ENCODE measurements at regions not wholly inside any gene's neighbourhood (a gene's known extent, or its start where the extent isn't known, plus 50 kb on each side); places are given as distances from the start of the nearest gene placed in this dataset.

DNA sequence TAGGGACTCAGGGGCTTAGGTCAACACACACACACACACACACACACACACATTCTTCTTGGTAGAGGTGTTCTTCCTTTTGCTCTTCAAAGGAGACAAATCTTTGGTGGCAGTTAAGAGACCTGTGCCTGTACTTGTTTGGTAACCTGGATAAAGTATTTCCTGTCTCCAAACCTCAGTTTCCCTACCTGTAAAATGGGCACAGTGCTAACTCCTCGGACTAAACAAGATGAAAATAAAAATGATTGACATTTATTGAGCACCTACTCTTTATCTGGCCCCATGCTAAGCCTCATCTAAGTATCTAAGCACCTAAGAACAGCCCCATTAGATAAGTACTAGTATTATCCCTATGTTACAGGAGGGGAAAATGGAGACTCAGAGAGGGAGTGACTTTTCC lies 220.8 kb upstream of the MYL2 start:
- Histone ChIP-seq H3K9me3 (peaks cover 0 to under 1% (median 0%) of the 10 kb centered on the region in 4 donors), H3K4me1 (no peaks in the 10 kb centered on the region), H3K27ac (no peak overlapping the region), H3K4me3 (no peak overlapping the region), H3K27me3 (peaks cover 0 to 3% of the 10 kb centered on the region in 2 donors), H3K36me3 (no peaks in the 10 kb centered on the region)
- DNase-seq (ENCODE audit: low spot score in 2 of 2), result no peak
- TF ChIP-seq, protein P1, sequence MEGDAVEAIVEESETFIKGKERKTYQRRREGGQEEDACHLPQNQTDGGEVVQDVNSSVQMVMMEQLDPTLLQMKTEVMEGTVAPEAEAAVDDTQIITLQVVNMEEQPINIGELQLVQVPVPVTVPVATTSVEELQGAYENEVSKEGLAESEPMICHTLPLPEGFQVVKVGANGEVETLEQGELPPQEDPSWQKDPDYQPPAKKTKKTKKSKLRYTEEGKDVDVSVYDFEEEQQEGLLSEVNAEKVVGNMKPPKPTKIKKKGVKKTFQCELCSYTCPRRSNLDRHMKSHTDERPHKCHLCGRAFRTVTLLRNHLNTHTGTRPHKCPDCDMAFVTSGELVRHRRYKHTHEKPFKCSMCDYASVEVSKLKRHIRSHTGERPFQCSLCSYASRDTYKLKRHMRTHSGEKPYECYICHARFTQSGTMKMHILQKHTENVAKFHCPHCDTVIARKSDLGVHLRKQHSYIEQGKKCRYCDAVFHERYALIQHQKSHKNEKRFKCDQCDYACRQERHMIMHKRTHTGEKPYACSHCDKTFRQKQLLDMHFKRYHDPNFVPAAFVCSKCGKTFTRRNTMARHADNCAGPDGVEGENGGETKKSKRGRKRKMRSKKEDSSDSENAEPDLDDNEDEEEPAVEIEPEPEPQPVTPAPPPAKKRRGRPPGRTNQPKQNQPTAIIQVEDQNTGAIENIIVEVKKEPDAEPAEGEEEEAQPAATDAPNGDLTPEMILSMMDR (IDR thresholded peaks at IDR 0.05), result no peak
- TF ChIP-seq EP300 (IDR thresholded peaks at IDR 0.05) (no peak), POLR2A (IDR thresholded peaks at IDR 0.05) (no peak)
- WGBS, 2 donors, result 76 to 77% methylated on average over 1 of the region's 1 CpG

DNA sequence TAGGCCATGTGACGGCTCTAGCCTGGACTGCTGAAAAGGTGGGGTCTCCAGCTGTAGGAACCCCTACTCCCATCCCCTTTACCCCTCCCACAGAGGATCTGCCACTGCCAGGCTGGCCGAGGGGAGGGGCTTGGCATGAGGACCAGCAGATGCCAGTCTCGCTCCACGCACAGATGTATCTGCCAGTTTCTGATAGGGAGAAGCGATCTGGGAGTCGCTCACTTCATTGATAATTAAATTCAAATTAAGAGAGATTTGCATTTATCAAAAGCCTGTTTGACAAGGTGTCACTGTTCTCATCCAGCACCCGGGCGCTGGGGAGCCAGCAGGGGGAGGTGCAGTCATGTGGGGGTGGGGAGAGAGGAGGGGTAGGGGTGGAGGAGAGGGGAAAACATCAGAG lies 217.6 kb upstream of the MYL2 start:
- no peak overlapping the region for H3K27ac ChIP-seq

DNA sequence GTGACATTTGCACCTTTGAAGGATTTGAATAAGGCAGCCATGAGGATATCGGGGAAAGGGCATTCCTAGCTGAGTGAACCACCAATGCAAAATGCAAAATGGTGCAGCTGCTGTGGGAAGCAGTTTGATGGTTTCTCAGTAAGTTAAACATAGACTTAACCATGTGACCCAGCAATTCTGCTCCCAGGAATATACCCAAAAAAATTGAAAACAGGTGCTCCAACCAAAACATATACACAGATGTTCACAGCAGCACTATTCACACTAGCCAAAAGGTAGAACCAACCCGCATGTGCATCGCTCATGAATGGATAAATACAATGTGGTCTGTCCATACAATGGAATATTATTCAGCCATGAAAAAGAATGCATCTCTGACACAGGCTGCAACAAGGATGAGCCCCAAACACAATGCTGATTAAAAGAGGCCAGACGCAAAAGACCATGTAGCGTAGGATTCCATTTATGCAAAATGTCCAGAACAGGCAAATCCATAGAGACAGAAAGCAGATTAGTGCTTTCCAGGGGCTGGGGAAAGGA lies 215.0 kb upstream of the MYL2 start:
- 95 to 96% methylated on average over 5 of the region's 5 CpGs for WGBS, 2 donors
- Histone ChIP-seq H3K27me3 (peaks cover 0 to 3% of the 10 kb centered on the region in 2 donors), H3K36me3 (no peaks in the 10 kb centered on the region), H3K4me3 (no peak overlapping the region), H3K4me1 (no peaks in the 10 kb centered on the region), H3K27ac (no peak overlapping the region), H3K9me3 (peaks cover 0 to 36% (median 0%) of the 10 kb centered on the region in 4 donors)
- DNase-seq (ENCODE audit: low spot score in 2 of 2), result no peak
- TF ChIP-seq POLR2A (IDR thresholded peaks at IDR 0.05) (no peak), EP300 (IDR thresholded peaks at IDR 0.05) (no peak)
- TF ChIP-seq, protein P1 (IDR thresholded peaks at IDR 0.05), result no peak

More for the DNA sequence above, 217.6 kb upstream of the MYL2 start:
- H3K4me3 ChIP-seq, result no peak overlapping the region
- H3K36me3 ChIP-seq, result no peaks in the 10 kb centered on the region
- WGBS, 2 donors, result 67 to 68% methylated on average over 8 of the region's 8 CpGs
- peaks cover 0 to 3% of the 10 kb centered on the region in 2 donors for H3K27me3 ChIP-seq
- H3K9me3 ChIP-seq, result peaks cover 0 to 33% (median 0%) of the 10 kb centered on the region in 4 donors
- no peak for DNase-seq (ENCODE audit: low spot score in 2 of 2)
- TF ChIP-seq EP300 (IDR thresholded peaks at IDR 0.05), result no peak
- TF ChIP-seq, protein P1 (IDR thresholded peaks at IDR 0.05), result no peak
- TF ChIP-seq POLR2A (IDR thresholded peaks at IDR 0.05), result no peak
- no peaks in the 10 kb centered on the region for H3K4me1 ChIP-seq

DNA sequence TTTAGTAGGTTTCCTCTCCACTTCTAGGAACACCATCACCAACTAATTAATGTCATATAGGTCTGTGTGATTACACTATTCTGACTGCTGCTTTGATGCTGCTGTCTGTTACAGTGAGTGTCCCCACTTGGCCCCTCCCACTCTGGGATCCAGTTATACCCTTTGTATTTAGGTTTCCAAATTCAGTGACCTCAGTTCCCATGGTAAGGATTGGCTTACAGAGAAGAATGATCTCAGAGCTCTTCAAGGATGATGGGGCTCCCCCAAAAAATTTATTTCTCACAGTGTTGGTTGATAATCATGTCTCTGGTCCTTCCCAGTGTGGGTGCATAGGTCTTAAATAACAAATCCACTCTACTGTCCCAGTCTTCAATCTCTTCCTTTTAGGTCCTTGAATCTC lies 210.0 kb upstream of the MYL2 start:
- TF ChIP-seq, protein P1 (IDR thresholded peaks at IDR 0.05), result no peak
- TF ChIP-seq POLR2A (IDR thresholded peaks at IDR 0.05), result no peak
- no peak for TF ChIP-seq EP300 (IDR thresholded peaks at IDR 0.05)
- Histone ChIP-seq H3K9me3 (peaks cover 0 to 27% (median 0%) of the 10 kb centered on the region in 4 donors), H3K27me3 (no peaks in the 10 kb centered on the region), H3K4me1 (no peaks in the 10 kb centered on the region), H3K36me3 (no peaks in the 10 kb centered on the region), H3K27ac (no peak overlapping the region), H3K4me3 (no peak overlapping the region)
- no peak for DNase-seq (ENCODE audit: low spot score in 2 of 2)

DNA sequence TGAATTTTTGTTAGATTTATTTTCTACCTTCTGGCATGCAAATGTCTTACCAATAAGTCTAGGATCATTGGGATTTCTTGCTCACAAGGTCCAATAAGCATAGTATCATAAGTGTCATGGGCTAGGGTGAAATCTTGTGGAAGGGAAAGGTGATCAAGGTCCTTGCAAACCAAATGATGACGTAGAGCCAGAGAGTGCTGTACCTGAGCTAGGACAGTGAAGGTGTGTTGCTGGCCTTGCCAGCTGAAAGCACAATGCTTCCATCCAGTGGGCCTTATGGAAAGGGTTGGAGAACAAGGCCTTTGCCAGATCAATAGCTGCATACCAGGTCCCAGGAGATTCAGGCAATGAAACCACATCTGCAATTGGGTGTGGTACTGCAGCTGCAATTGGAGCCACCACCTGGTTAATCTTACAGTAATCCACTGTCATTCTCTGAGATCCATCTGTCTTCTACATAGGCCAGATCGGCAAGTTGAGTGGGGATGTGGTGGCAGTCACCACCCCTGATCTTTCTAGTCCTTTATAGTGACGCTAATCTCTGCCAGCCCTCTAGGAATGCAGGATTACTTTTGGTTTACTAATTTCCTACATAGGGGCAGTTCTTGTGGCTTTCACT lies 208.9 kb upstream of the MYL2 start:
- WGBS, 2 donors, result 83 to 92% methylated on average over 3 of the region's 3 CpGs
- TF ChIP-seq POLR2A (IDR thresholded peaks at IDR 0.05), result no peak

More for the DNA sequence above, 208.9 kb upstream of the MYL2 start:
- DNase-seq (ENCODE audit: low spot score in 2 of 2), result no peak
- no peak overlapping the region for H3K4me3 ChIP-seq
- no peaks in the 10 kb centered on the region for H3K36me3 ChIP-seq
- H3K27me3 ChIP-seq, result no peaks in the 10 kb centered on the region
- no peak overlapping the region for H3K27ac ChIP-seq
- H3K9me3 ChIP-seq, result peaks cover 0 to 16% (median 0%) of the 10 kb centered on the region in 4 donors
- no peaks in the 10 kb centered on the region for H3K4me1 ChIP-seq
